ENCODE measurements at regions not wholly inside any gene's neighbourhood (a gene's known extent, or its start where the extent isn't known, plus 50 kb on each side); places are given as distances from the start of the nearest gene placed in this dataset.

- no peak for TF ChIP-seq EZH2 (IDR thresholded peaks at IDR 0.05; ENCODE audit: insufficient read depth, low read length)
- TF ChIP-seq, protein P1, sequence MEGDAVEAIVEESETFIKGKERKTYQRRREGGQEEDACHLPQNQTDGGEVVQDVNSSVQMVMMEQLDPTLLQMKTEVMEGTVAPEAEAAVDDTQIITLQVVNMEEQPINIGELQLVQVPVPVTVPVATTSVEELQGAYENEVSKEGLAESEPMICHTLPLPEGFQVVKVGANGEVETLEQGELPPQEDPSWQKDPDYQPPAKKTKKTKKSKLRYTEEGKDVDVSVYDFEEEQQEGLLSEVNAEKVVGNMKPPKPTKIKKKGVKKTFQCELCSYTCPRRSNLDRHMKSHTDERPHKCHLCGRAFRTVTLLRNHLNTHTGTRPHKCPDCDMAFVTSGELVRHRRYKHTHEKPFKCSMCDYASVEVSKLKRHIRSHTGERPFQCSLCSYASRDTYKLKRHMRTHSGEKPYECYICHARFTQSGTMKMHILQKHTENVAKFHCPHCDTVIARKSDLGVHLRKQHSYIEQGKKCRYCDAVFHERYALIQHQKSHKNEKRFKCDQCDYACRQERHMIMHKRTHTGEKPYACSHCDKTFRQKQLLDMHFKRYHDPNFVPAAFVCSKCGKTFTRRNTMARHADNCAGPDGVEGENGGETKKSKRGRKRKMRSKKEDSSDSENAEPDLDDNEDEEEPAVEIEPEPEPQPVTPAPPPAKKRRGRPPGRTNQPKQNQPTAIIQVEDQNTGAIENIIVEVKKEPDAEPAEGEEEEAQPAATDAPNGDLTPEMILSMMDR (IDR thresholded peaks at IDR 0.05; ENCODE audit: insufficient read depth, low read depth, low read length): no peak
Observed at GRCh38 chr22:44615146-44615545, 86.9 kb upstream of the PRR5 start.

Data from astrocyte (in vitro differentiated cells and primary cell).